Left ventricle myocardium inferior (tissue), 1 donor: ENCODE measurements at regions not wholly inside any gene's neighbourhood (a gene's known extent, or its start where the extent isn't known, plus 50 kb on each side); places are given as distances from the start of the nearest gene placed in this dataset.

ENCODE experiments used
- DNase-seq: peaks from one replicate; pipeline ENCODE4 v3.0.0-alpha.2; 2020
- H3K27ac ChIP-seq: fragments of 200-600 bp; replicated peaks from 2 replicates; pipeline ENCODE4 v1.8.0; 2021
- H3K27me3 ChIP-seq: fragments of 200-600 bp; 2 replicates; pipeline ENCODE4 v1.8.0; 2021; ENCODE audit warnings: low read depth
- H3K36me3 ChIP-seq: fragments of 200-600 bp; 2 replicates; pipeline ENCODE4 v1.8.0; 2021
- H3K4me1 ChIP-seq: fragments of 200-600 bp; 2 replicates; pipeline ENCODE4 v1.8.0; 2021
- H3K4me3 ChIP-seq: fragments of 200-600 bp; 2 replicates; pipeline ENCODE4 v1.8.0; 2021; ENCODE audit warnings: mild to moderate bottlenecking, moderate library complexity
- H3K9me3 ChIP-seq: fragments of 200-600 bp; replicated peaks from 2 replicates; pipeline ENCODE4 v1.8.0; 2021
- intact Hi-C: fragments of 100-400 bp; cut with micrococcal nuclease; formaldehyde crosslinking; loops from one replicate; pipeline ENCODE4 v1.11.0; 2022
- TF ChIP-seq, protein P1 (sequence below): fragments of 200-600 bp; IDR thresholded peaks from 2 replicates; pipeline ENCODE4 v1.8.0; 2021; ENCODE audit warnings: antibody characterized with exemption, mild to moderate bottlenecking, borderline replicate concordance
- donor health status: DM: no; HTN: yes; CAD: no; lungs with severe emphysema.

- Histone ChIP-seq H3K9me3 (no peaks in the 10 kb centered on the region), H3K4me3 (no peak overlapping the region), H3K27me3 (no peaks in the 10 kb centered on the region), H3K27ac (no peak overlapping the region), H3K36me3 (no peaks in the 10 kb centered on the region), H3K4me1 (no peaks in the 10 kb centered on the region)
- DNase-seq = no peak
- TF ChIP-seq, protein P1, sequence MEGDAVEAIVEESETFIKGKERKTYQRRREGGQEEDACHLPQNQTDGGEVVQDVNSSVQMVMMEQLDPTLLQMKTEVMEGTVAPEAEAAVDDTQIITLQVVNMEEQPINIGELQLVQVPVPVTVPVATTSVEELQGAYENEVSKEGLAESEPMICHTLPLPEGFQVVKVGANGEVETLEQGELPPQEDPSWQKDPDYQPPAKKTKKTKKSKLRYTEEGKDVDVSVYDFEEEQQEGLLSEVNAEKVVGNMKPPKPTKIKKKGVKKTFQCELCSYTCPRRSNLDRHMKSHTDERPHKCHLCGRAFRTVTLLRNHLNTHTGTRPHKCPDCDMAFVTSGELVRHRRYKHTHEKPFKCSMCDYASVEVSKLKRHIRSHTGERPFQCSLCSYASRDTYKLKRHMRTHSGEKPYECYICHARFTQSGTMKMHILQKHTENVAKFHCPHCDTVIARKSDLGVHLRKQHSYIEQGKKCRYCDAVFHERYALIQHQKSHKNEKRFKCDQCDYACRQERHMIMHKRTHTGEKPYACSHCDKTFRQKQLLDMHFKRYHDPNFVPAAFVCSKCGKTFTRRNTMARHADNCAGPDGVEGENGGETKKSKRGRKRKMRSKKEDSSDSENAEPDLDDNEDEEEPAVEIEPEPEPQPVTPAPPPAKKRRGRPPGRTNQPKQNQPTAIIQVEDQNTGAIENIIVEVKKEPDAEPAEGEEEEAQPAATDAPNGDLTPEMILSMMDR = no peak
- intact Hi-C loops = no loop called here
Measured at GRCh38 chr3:7874116-7874515, 627.5 kb upstream of the LMCD1 start.

DNA sequence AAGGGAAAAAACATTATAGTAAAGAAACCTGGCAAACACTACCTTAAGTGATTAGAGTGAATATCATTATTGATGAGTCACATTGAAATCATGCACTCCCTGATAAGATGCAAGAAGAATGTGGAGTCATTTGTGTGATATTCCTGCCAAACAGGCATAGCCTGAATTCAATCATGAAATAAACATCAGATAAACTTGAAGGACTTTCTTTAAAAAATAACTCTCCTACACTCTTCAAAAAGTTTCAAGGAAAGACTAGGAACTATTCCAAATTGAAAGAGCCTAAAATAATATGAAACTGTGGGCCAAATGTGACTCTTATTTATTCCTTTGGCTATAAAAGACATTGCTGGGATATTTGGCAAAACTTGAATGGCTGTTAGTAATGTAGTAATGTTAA lies 625.7 kb upstream of the LMCD1 start:
- no peaks in the 10 kb centered on the region for H3K27me3 ChIP-seq
- H3K4me3 ChIP-seq = no peak overlapping the region
- TF ChIP-seq, protein P1 = no peak
- H3K4me1 ChIP-seq = no peaks in the 10 kb centered on the region
- no peak overlapping the region for H3K27ac ChIP-seq
- DNase-seq = no peak
- no peaks in the 10 kb centered on the region for H3K36me3 ChIP-seq
- intact Hi-C loops = no loop called here
- H3K9me3 ChIP-seq = no peaks in the 10 kb centered on the region

- TF ChIP-seq, protein P1 = no peak
Measured at GRCh38 chr3:7876741-7877297, 624.8 kb upstream of the LMCD1 start.

GRCh38 chr3:7877312-7877711 lies 624.3 kb upstream of the LMCD1 start:
- intact Hi-C loops = no loop called here
- Histone ChIP-seq H3K27me3 (no peaks in the 10 kb centered on the region), H3K9me3 (no peaks in the 10 kb centered on the region), H3K27ac (no peak overlapping the region), H3K36me3 (no peaks in the 10 kb centered on the region), H3K4me3 (no peak overlapping the region), H3K4me1 (no peaks in the 10 kb centered on the region)
- DNase-seq = no peak
- TF ChIP-seq, protein P1 = no peak

More at GRCh38 chr3:7876741-7877297, 624.8 kb upstream of the LMCD1 start:
- Histone ChIP-seq H3K36me3 (no peaks in the 10 kb centered on the region), H3K27me3 (no peaks in the 10 kb centered on the region), H3K9me3 (no peaks in the 10 kb centered on the region), H3K27ac (no peak overlapping the region), H3K4me1 (no peaks in the 10 kb centered on the region), H3K4me3 (no peak overlapping the region)
- intact Hi-C loops = no loop called here
- no peak for DNase-seq

- H3K27me3 ChIP-seq = no peaks in the 10 kb centered on the region
- H3K4me3 ChIP-seq = no peak overlapping the region
- H3K9me3 ChIP-seq = no peaks in the 10 kb centered on the region
- no peak overlapping the region for H3K27ac ChIP-seq
- H3K36me3 ChIP-seq = no peaks in the 10 kb centered on the region
- DNase-seq = no peak
- TF ChIP-seq, protein P1 = no peak
- intact Hi-C loops = no loop called here
- H3K4me1 ChIP-seq = no peaks in the 10 kb centered on the region
Measured at GRCh38 chr3:7879572-7879971, 622.1 kb upstream of the LMCD1 start.
